Naive thymus-derived CD4-positive, alpha-beta T cell (primary cell): ENCODE measurements at regions not wholly inside any gene's neighbourhood (a gene's known extent, or its start where the extent isn't known, plus 50 kb on each side); places are given as distances from the start of the nearest gene placed in this dataset.

ENCODE experiments used
- ATAC-seq: fragments of 150-1000 bp; cut with Tn5 transposase; 2 replicates; pipeline ENCODE4 v1.10.0; 2021; ENCODE audit warnings: mild to moderate bottlenecking, moderate library complexity
- CTCF ChIA-PET: fragments of 350-600 bp; sonication (Branson Sonifier 250); formaldehyde crosslinking; loops from one replicate; lab custom pipeline; 2021; ENCODE audit warnings: antibody characterized with exemption; lab: Charles Lee
- POLR2A ChIA-PET: fragments of 350-600 bp; sonication (Branson Sonifier 250); formaldehyde crosslinking; loops from one replicate; lab custom pipeline; 2021; ENCODE audit warnings: antibody characterized with exemption, inconsistent platforms; lab: Charles Lee
- DNase-seq, 9 donors: peaks; one replicate each; pipeline versions ENCODE4 v3.0.0 to v3.0.0-alpha.2; 2020 to 2022; ENCODE audit warnings: mixed read lengths in 1 of 9
- H3K27ac ChIP-seq: one replicate; pipeline ENCODE4 v1.7.0; 2013; ENCODE audit warnings: mild to moderate bottlenecking, low read depth, low read length, moderate library complexity
- H3K27me3 ChIP-seq, 2 donors: one replicate each; pipeline ENCODE4 v1.7.0; 2013; ENCODE audit warnings: low read length in 2 of 2, mild to moderate bottlenecking in 2 of 2, moderate library complexity in 2 of 2; ENCODE audit not compliant: control insufficient read depth in 2 of 2, insufficient read depth in 2 of 2
- H3K36me3 ChIP-seq, 3 experiments: 1 replicate in 2 of 3; 2 replicates in 1 of 3; pipeline ENCODE4 v1.7.0; 2013; ENCODE audit warnings: low read length in 3 of 3, mild to moderate bottlenecking in 3 of 3, moderate library complexity in 1 of 3; ENCODE audit not compliant: insufficient read depth in 3 of 3, control insufficient read depth in 2 of 3
- H3K4me1 ChIP-seq, 2 donors: one replicate each; pipeline ENCODE4 v1.7.0; 2013; ENCODE audit warnings: low read length in 2 of 2, mild to moderate bottlenecking in 2 of 2, moderate library complexity in 1 of 2; ENCODE audit not compliant: control insufficient read depth in 2 of 2, insufficient read depth in 2 of 2
- H3K4me3 ChIP-seq: 2 replicates; pipeline ENCODE4 v1.7.0; 2013; ENCODE audit warnings: mild to moderate bottlenecking, low read length
- H3K9me3 ChIP-seq, 3 experiments: 1 replicate in 2 of 3; 2 replicates in 1 of 3; pipeline ENCODE4 v1.7.0; 2013; ENCODE audit warnings: low read length in 3 of 3; ENCODE audit not compliant: control insufficient read depth in 2 of 3
- H3K27ac Mint-ChIP-seq, 9 donors: one replicate each; pipeline ENCODE4 v1.8.0; 2020 to 2022; ENCODE audit warnings: mixed read lengths in 9 of 9, mild to moderate bottlenecking in 8 of 9, moderate library complexity in 5 of 9, inconsistent platforms in 2 of 9
- H3K27me3 Mint-ChIP-seq, 5 donors: one replicate each; pipeline ENCODE4 v1.8.0; 2021 to 2022; ENCODE audit warnings: mixed read lengths in 5 of 5, mild to moderate bottlenecking in 1 of 5
- H3K36me3 Mint-ChIP-seq, 5 donors: one replicate each; pipeline ENCODE4 v1.8.0; 2020 to 2022; ENCODE audit warnings: mixed read lengths in 5 of 5, mild to moderate bottlenecking in 3 of 5, inconsistent platforms in 1 of 5
- H3K4me1 Mint-ChIP-seq, 7 donors: one replicate each; pipeline ENCODE4 v1.8.0; 2020 to 2022; ENCODE audit warnings: mixed read lengths in 7 of 7, mild to moderate bottlenecking in 3 of 7, inconsistent platforms in 1 of 7
- H3K4me3 Mint-ChIP-seq, 10 donors: one replicate each; pipeline ENCODE4 v1.8.0; 2020 to 2022; ENCODE audit warnings: mild to moderate bottlenecking in 10 of 10, mixed read lengths in 10 of 10, moderate library complexity in 6 of 10, inconsistent platforms in 2 of 10
- H3K9me3 Mint-ChIP-seq, 11 donors: one replicate each; pipeline ENCODE4 v1.8.0; 2020 to 2022; ENCODE audit warnings: mixed read lengths in 11 of 11, mild to moderate bottlenecking in 4 of 11, inconsistent platforms in 1 of 11, moderate library complexity in 1 of 11
- intact Hi-C, 2 donors: fragments of 100-400 bp; cut with micrococcal nuclease; formaldehyde crosslinking; loops; one replicate each; pipeline ENCODE4 v1.15.1; 2023

- intact Hi-C loops, result no loop called here
- peaks cover 0 to 10% (median 0%) of the 10 kb centered on the region in 5 donors for H3K27me3 Mint-ChIP-seq
- no peak for DNase-seq
- Histone ChIP-seq H3K9me3 (no peaks in the 10 kb centered on the region), H3K27ac (no peak overlapping the region), H3K27me3 (no peaks in the 10 kb centered on the region), H3K4me3 (no peak overlapping the region), H3K4me1 (no peaks in the 10 kb centered on the region), H3K36me3 (no peaks in the 10 kb centered on the region)
- peaks cover 0 to 5% (median 0%) of the 10 kb centered on the region in 11 donors for H3K9me3 Mint-ChIP-seq
- peaks cover 0 to 3% (median 0%) of the 10 kb centered on the region in 5 donors for H3K36me3 Mint-ChIP-seq
- H3K4me1 Mint-ChIP-seq, result peaks cover 0 to 16% (median 11%) of the 10 kb centered on the region in 7 donors
- ChIA-PET CTCF (no interaction called here), POLR2A (no interaction called here)
- no peak overlapping the region for H3K4me3 Mint-ChIP-seq
- H3K27ac Mint-ChIP-seq, result no peak overlapping the region
- ATAC-seq, result peak; percentile 63
Observed at GRCh38 chr5:56763711-56764466, 51.5 kb upstream of the MAP3K1 start.

DNA sequence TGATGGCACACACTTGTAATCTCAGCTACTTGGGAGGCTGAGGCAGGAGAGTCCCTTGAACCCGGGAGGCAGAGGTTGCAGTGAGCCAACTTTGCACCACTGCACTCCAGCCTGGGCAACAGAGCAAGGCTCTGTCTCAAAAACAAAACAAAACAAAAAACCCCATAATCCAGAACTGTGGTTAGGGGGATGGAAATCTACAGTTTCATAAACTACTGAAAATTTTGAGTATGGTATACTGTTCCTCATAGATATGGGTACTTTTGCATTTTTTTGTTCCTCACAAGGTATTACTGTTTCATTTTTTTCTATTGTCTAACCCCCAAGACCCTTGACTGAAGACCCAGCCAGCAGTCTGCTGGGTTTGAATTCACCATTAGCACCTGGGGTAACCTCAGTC lies 52.2 kb upstream of the MAP3K1 start:
- no peaks in the 10 kb centered on the region for H3K9me3 ChIP-seq
- CTCF ChIA-PET, result interaction anchor here (0.9 kb wide), 1 partner anchor 177 kb away, joined by 4 read pairs; no protein-coding TSS in a partner anchor
- H3K4me3 ChIP-seq, result no peak overlapping the region
- Mint-ChIP-seq H3K36me3 (peaks cover 0 to 3% (median 0%) of the 10 kb centered on the region in 5 donors), H3K4me3 (no peak overlapping the region), H3K4me1 (peaks cover 0 to 16% (median 11%) of the 10 kb centered on the region in 7 donors), H3K9me3 (peaks cover 0 to 5% (median 0%) of the 10 kb centered on the region in 11 donors), H3K27ac (no peak overlapping the region), H3K27me3 (peaks cover 0 to 10% (median 0%) of the 10 kb centered on the region in 5 donors)
- H3K36me3 ChIP-seq, result no peaks in the 10 kb centered on the region
- no peak overlapping the region for H3K27ac ChIP-seq
- POLR2A ChIA-PET, result interaction anchor here (0.6 kb wide), 1 partner anchor 1445 kb away, joined by 3 read pairs; no protein-coding TSS in a partner anchor
- ATAC-seq, result no peak
- H3K4me1 ChIP-seq, result no peaks in the 10 kb centered on the region
- no peak for DNase-seq
- intact Hi-C loops, result no loop called here
- no peaks in the 10 kb centered on the region for H3K27me3 ChIP-seq

- no peaks in the 10 kb centered on the region for H3K9me3 ChIP-seq
- Mint-ChIP-seq H3K4me1 (peaks cover 0 to 15% (median 11%) of the 10 kb centered on the region in 7 donors), H3K9me3 (no peaks in the 10 kb centered on the region), H3K27me3 (peaks cover 0 to 10% (median 0%) of the 10 kb centered on the region in 5 donors), H3K4me3 (no peak overlapping the region), H3K27ac (peak overlapping the region in 2 of 9 donors; percentile 5 to 23), H3K36me3 (peaks cover 0 to under 1% (median 0%) of the 10 kb centered on the region in 5 donors)
- DNase-seq (no peak), ATAC-seq (no peak)
- no peaks in the 10 kb centered on the region for H3K36me3 ChIP-seq
- CTCF ChIA-PET, result no interaction called here
- POLR2A ChIA-PET, result no interaction called here
- H3K4me1 ChIP-seq, result no peaks in the 10 kb centered on the region
- no peaks in the 10 kb centered on the region for H3K27me3 ChIP-seq
- intact Hi-C loops, result no loop called here
- H3K27ac ChIP-seq, result no peak overlapping the region
- no peak overlapping the region for H3K4me3 ChIP-seq
Observed at GRCh38 chr5:56761151-56761885, 54.0 kb upstream of the MAP3K1 start.

DNA sequence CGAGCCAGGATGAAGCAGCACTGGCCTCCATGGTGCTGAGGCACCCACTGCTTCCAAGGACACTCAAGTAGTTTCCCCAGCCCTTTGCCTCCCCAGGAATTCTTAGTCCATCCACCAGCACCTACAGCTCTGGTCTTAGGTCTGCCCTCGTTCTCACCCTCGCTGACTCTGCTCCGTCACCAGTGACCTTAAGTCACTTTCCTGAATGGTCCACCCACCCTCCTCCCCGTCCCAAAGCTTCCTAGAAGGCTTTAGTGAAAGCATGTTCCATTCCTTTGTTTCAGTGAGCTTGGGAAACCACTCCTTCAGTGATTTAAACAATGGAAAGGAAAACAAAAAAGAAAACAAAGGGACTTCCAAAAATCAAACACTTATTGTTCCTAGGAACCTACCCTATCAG lies 54.6 kb upstream of the MAP3K1 start:
- Histone ChIP-seq H3K27ac (no peak overlapping the region), H3K4me3 (no peak overlapping the region), H3K9me3 (no peaks in the 10 kb centered on the region), H3K36me3 (no peaks in the 10 kb centered on the region), H3K27me3 (no peaks in the 10 kb centered on the region), H3K4me1 (no peaks in the 10 kb centered on the region)
- DNase-seq (no peak), ATAC-seq (no peak)
- no peak overlapping the region for H3K4me3 Mint-ChIP-seq
- no peak overlapping the region for H3K27ac Mint-ChIP-seq
- H3K27me3 Mint-ChIP-seq, result peaks cover 0 to 10% (median 0%) of the 10 kb centered on the region in 5 donors
- POLR2A ChIA-PET, result interaction anchor here (0.8 to 1.0 kb wide), 2 partner anchors 14 to 26 kb away, joined by 3 read pairs; no protein-coding TSS in a partner anchor
- H3K36me3 Mint-ChIP-seq, result no peaks in the 10 kb centered on the region
- H3K4me1 Mint-ChIP-seq, result peaks cover 0 to 15% (median 10%) of the 10 kb centered on the region in 7 donors
- no peaks in the 10 kb centered on the region for H3K9me3 Mint-ChIP-seq
- CTCF ChIA-PET, result no interaction called here
- intact Hi-C loops, result no loop called here

GRCh38 chr5:56759521-56760216 lies 55.7 kb upstream of the MAP3K1 start:
- no peak overlapping the region for H3K27ac ChIP-seq
- no peak overlapping the region for H3K27ac Mint-ChIP-seq
- H3K9me3 ChIP-seq, result no peaks in the 10 kb centered on the region
- DNase-seq (no peak), ATAC-seq (no peak)
- no peak overlapping the region for H3K4me3 ChIP-seq
- no peak overlapping the region for H3K4me3 Mint-ChIP-seq
- H3K36me3 ChIP-seq, result no peaks in the 10 kb centered on the region
- peaks cover 0 to 15% (median 10%) of the 10 kb centered on the region in 7 donors for H3K4me1 Mint-ChIP-seq
- intact Hi-C loops, result no loop called here
- H3K27me3 ChIP-seq, result no peaks in the 10 kb centered on the region
- H3K9me3 Mint-ChIP-seq, result no peaks in the 10 kb centered on the region
- POLR2A ChIA-PET, result interaction anchor here (1.0 kb wide), 1 partner anchor 25 kb away, joined by 3 read pairs; no protein-coding TSS in a partner anchor
- CTCF ChIA-PET, result interaction anchor here (0.7 kb wide), 1 partner anchor 77 kb away, joined by 3 read pairs; no protein-coding TSS in a partner anchor
- H3K4me1 ChIP-seq, result no peaks in the 10 kb centered on the region
- H3K36me3 Mint-ChIP-seq, result no peaks in the 10 kb centered on the region
- H3K27me3 Mint-ChIP-seq, result peaks cover 0 to 10% (median 0%) of the 10 kb centered on the region in 5 donors

DNA sequence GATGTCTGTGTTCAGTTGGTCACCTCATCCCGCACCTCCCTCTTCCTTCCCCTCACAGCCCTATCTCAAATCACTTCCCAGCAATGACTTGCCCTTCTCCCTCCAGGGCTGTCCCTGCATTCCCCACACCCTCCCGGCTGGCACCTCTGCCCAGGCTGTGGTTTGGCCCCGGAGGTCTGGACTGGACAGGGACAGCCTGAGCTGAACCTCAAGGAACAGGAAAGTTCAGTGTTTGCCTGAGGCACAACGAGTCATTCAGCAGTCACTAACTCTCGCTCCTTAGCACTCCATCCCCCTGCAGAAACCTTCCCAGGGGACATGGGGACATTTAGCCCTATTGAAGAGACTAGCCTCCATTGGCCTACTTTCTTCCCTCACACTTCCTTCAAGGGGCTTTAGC lies 58.3 kb upstream of the MAP3K1 start:
- intact Hi-C loops, result no loop called here
- no peak overlapping the region for H3K4me3 Mint-ChIP-seq
- CTCF ChIA-PET, result no interaction called here

More for the DNA sequence above, 58.3 kb upstream of the MAP3K1 start:
- H3K27me3 Mint-ChIP-seq, result peaks cover 0 to 10% (median 0%) of the 10 kb centered on the region in 5 donors
- ATAC-seq, result no peak
- Histone ChIP-seq H3K4me3 (no peak overlapping the region), H3K27ac (no peak overlapping the region), H3K27me3 (no peaks in the 10 kb centered on the region), H3K36me3 (no peaks in the 10 kb centered on the region), H3K9me3 (no peaks in the 10 kb centered on the region), H3K4me1 (no peaks in the 10 kb centered on the region)
- peak overlapping the region in 1 of 9 donors; percentile 13 for H3K27ac Mint-ChIP-seq
- H3K9me3 Mint-ChIP-seq, result peaks cover 0 to 10% (median 2%) of the 10 kb centered on the region in 11 donors
- H3K36me3 Mint-ChIP-seq, result peaks cover 0 to 3% (median 0%) of the 10 kb centered on the region in 5 donors
- POLR2A ChIA-PET, result interaction anchor here (0.8 kb wide), 1 partner anchor 9 kb away, joined by 3 read pairs; no protein-coding TSS in a partner anchor
- no peak for DNase-seq
- H3K4me1 Mint-ChIP-seq, result peaks cover 0 to 11% (median 5%) of the 10 kb centered on the region in 7 donors
